MM.1S (cell line): ENCODE measurements at regions not wholly inside any gene's neighbourhood (a gene's known extent, or its start where the extent isn't known, plus 50 kb on each side); places are given as distances from the start of the nearest gene placed in this dataset.

Source experiments
- EZH2 ChIP-seq: fragments of 300-600 bp; sonication (generic); optimal IDR thresholded peaks from 2 replicates; pipeline ENCODE3; 2017; ENCODE audit warnings: low read depth, mild to moderate bottlenecking, antibody characterized with exemption, low read length, mixed read lengths
- EZH2phosphoT487 ChIP-seq: fragments of 300-600 bp; sonication (generic); IDR thresholded peaks from 2 replicates; pipeline ENCODE4 v1.6.1; 2018; ENCODE audit warnings: antibody characterized with exemption, low read length
- TF ChIP-seq, protein P1 (sequence below): fragments of 300-600 bp; sonication (generic); IDR thresholded peaks from 2 replicates; pipeline ENCODE4 v1.5.1; 2016; ENCODE audit warnings: antibody characterized with exemption, low read length, mixed read lengths

DNA sequence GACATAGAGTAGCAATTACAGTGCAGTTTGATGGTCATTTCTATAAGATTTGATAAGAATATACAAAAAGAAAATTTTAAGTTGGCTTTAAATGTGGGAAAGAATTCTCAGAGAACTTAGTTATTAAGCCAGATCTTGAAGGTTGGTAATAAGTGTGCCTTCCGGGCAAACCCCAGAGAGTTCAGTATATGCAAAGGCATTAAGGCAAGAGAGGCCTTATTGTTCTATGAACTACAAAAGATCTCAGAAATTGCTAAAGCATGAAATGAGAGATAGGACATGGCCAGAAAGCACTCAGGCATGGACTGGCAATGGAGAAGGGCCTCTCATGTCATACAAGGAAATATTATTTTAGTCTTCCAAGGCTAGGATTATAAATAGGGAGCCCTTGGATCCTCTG is 390.2 kb upstream of the C1orf87 start:
- no peak for TF ChIP-seq EZH2phosphoT487
- no peak for TF ChIP-seq EZH2
- TF ChIP-seq, protein P1, sequence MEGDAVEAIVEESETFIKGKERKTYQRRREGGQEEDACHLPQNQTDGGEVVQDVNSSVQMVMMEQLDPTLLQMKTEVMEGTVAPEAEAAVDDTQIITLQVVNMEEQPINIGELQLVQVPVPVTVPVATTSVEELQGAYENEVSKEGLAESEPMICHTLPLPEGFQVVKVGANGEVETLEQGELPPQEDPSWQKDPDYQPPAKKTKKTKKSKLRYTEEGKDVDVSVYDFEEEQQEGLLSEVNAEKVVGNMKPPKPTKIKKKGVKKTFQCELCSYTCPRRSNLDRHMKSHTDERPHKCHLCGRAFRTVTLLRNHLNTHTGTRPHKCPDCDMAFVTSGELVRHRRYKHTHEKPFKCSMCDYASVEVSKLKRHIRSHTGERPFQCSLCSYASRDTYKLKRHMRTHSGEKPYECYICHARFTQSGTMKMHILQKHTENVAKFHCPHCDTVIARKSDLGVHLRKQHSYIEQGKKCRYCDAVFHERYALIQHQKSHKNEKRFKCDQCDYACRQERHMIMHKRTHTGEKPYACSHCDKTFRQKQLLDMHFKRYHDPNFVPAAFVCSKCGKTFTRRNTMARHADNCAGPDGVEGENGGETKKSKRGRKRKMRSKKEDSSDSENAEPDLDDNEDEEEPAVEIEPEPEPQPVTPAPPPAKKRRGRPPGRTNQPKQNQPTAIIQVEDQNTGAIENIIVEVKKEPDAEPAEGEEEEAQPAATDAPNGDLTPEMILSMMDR: no peak
